WTC11 (cell line): ENCODE measurements at regions not wholly inside any gene's neighbourhood (a gene's known extent, or its start where the extent isn't known, plus 50 kb on each side); places are given as distances from the start of the nearest gene placed in this dataset.

ENCODE experiments used
- ATAC-seq: fragments of 200-7000 bp; cut with Tn5 transposase; 2 replicates; pipeline ENCODE4 v1.10.0; 2021; ENCODE audit warnings: mild to moderate bottlenecking, moderate library complexity
- CTCF ChIA-PET: fragments of 300-600 bp; sonication (Branson Sonifier 250); formaldehyde crosslinking; loops from one replicate; lab custom pipeline; 2021; ENCODE audit warnings: antibody characterized with exemption; lab: Charles Lee
- POLR2A ChIA-PET: fragments of 350-600 bp; sonication (Branson Sonifier 250); formaldehyde crosslinking; loops from one replicate; lab custom pipeline; 2021; ENCODE audit warnings: antibody characterized with exemption; lab: Charles Lee
- DNase-seq: peaks from one replicate; pipeline ENCODE4 v3.0.0; 2021; ENCODE audit warnings: low spot score
- H3K27ac Mint-ChIP-seq: 2 replicates; pipeline ENCODE4 v1.8.0; 2021; ENCODE audit warnings: mixed read lengths
- H3K27me3 Mint-ChIP-seq: 2 replicates; pipeline ENCODE4 v1.8.0; 2021; ENCODE audit warnings: low read depth, mild to moderate bottlenecking, moderate library complexity, mixed read lengths
- H3K36me3 Mint-ChIP-seq: 2 replicates; pipeline ENCODE4 v1.8.0; 2021; ENCODE audit warnings: mixed read lengths
- H3K4me1 Mint-ChIP-seq: 2 replicates; pipeline ENCODE4 v1.8.0; 2022; ENCODE audit warnings: mixed read lengths
- H3K4me3 Mint-ChIP-seq: 2 replicates; pipeline ENCODE4 v1.8.0; 2021; ENCODE audit warnings: mild to moderate bottlenecking, moderate library complexity, mixed read lengths
- H3K9me3 Mint-ChIP-seq: 2 replicates; pipeline ENCODE4 v1.8.0; 2021; ENCODE audit warnings: mixed read lengths
- ATF1 ChIP-seq: sonication (generic); formaldehyde crosslinking; IDR thresholded peaks from 2 replicates; pipeline ENCODE4 v1.8.1; 2023; ENCODE audit warnings: mild to moderate bottlenecking, moderate library complexity, missing genetic modification reagents
- ELF4 ChIP-seq: sonication (generic); formaldehyde crosslinking; IDR thresholded peaks from 2 replicates; pipeline ENCODE4 v1.8.1; 2022; ENCODE audit warnings: low read depth, mild to moderate bottlenecking, moderate library complexity, missing genetic modification reagents
- EMX1 ChIP-seq: fragments of 250-450 bp; sonication (Bioruptor Pico); IDR thresholded peaks from 2 replicates; pipeline ENCODE4 v1.8.0; 2021; ENCODE audit warnings: mild to moderate bottlenecking
- ESRRA ChIP-seq: sonication (generic); formaldehyde crosslinking; IDR thresholded peaks from 2 replicates; pipeline ENCODE4 v1.8.1; 2022; ENCODE audit warnings: mild to moderate bottlenecking, missing genetic modification reagents, borderline replicate concordance
- FOXK1 ChIP-seq: sonication (generic); formaldehyde crosslinking; IDR thresholded peaks from 2 replicates; pipeline ENCODE4 v1.8.0; 2022; ENCODE audit warnings: mild to moderate bottlenecking, moderate library complexity, missing genetic modification reagents
- HMGA2 ChIP-seq: fragments of 250-450 bp; sonication (Bioruptor Pico); IDR thresholded peaks from 2 replicates; pipeline ENCODE4 v1.4.0; 2021; ENCODE audit warnings: mild to moderate bottlenecking, moderate library complexity
- HMGXB4 ChIP-seq: sonication (generic); formaldehyde crosslinking; IDR thresholded peaks from 2 replicates; pipeline ENCODE4 v1.8.1; 2023; ENCODE audit warnings: mild to moderate bottlenecking, moderate library complexity, missing genetic modification reagents
- PREB ChIP-seq: sonication (generic); formaldehyde crosslinking; IDR thresholded peaks from 2 replicates; pipeline ENCODE4 v1.8.1; 2022; ENCODE audit warnings: mild to moderate bottlenecking, missing genetic modification reagents, moderate library complexity, borderline replicate concordance
- PRRX2 ChIP-seq: fragments of 250-450 bp; sonication (Bioruptor Pico); IDR thresholded peaks from 2 replicates; pipeline ENCODE4 v1.8.0; 2021; ENCODE audit warnings: mild to moderate bottlenecking
- SMAD4 ChIP-seq: sonication (generic); formaldehyde crosslinking; IDR thresholded peaks from 2 replicates; pipeline ENCODE4 v1.8.0; 2022; ENCODE audit warnings: mild to moderate bottlenecking, missing genetic modification reagents
- TCF7 ChIP-seq: sonication (generic); formaldehyde crosslinking; IDR thresholded peaks from 2 replicates; pipeline ENCODE4 v1.8.0; 2022; ENCODE audit warnings: mild to moderate bottlenecking, low read depth, missing genetic modification reagents, moderate library complexity
- ZBTB21 ChIP-seq: sonication (generic); formaldehyde crosslinking; IDR thresholded peaks from 2 replicates; pipeline ENCODE4 v1.8.1; 2023; ENCODE audit warnings: mild to moderate bottlenecking, missing genetic modification reagents, borderline replicate concordance
- ZNF416 ChIP-seq: fragments of 250-450 bp; sonication (Bioruptor Pico); IDR thresholded peaks from 2 replicates; pipeline ENCODE4 v1.9.0; 2021; ENCODE audit warnings: mild to moderate bottlenecking, inconsistent platforms
- ZNF512 ChIP-seq: sonication (generic); formaldehyde crosslinking; IDR thresholded peaks from 2 replicates; pipeline ENCODE4 v1.8.1; 2022; ENCODE audit warnings: missing genetic modification reagents, borderline replicate concordance
- ZNF532 ChIP-seq: fragments of 250-450 bp; sonication (Bioruptor Pico); IDR thresholded peaks from 2 replicates; pipeline ENCODE4 v1.9.0; 2021; ENCODE audit warnings: mild to moderate bottlenecking, borderline replicate concordance
- TF ChIP-seq, protein P1 (sequence below): sonication (generic); formaldehyde crosslinking; IDR thresholded peaks from 2 replicates; pipeline ENCODE4 v1.8.1; 2022; ENCODE audit warnings: mild to moderate bottlenecking, moderate library complexity, missing genetic modification reagents
- TF ChIP-seq, protein P2 (sequence below): fragments of 250-450 bp; sonication (Bioruptor Pico); IDR thresholded peaks from 2 replicates; pipeline ENCODE4 v1.9.0; 2021; ENCODE audit warnings: moderate library complexity, mild to moderate bottlenecking, inconsistent platforms, borderline replicate concordance
- TF ChIP-seq, protein P3 (sequence below): sonication (generic); formaldehyde crosslinking; IDR thresholded peaks from 2 replicates; pipeline ENCODE4 v1.8.1; 2022; ENCODE audit warnings: low read depth, missing genetic modification reagents, borderline replicate concordance
- TF ChIP-seq, protein P4 (sequence below): sonication (generic); formaldehyde crosslinking; conservative IDR thresholded peaks from 2 replicates; pipeline ENCODE4 v1.8.1; 2023; ENCODE audit warnings: mild to moderate bottlenecking, low read depth, missing genetic modification reagents, moderate library complexity
- TF ChIP-seq, protein P5 (sequence below): sonication (generic); formaldehyde crosslinking; IDR thresholded peaks from 2 replicates; pipeline ENCODE4 v1.8.1; 2023; ENCODE audit warnings: mild to moderate bottlenecking, missing genetic modification reagents

- H3K9me3 Mint-ChIP-seq = no peaks in the 10 kb centered on the region
- CTCF ChIA-PET = no interaction called here
- POLR2A ChIA-PET = no interaction called here
- H3K4me1 Mint-ChIP-seq = no peaks in the 10 kb centered on the region
- no peak for DNase-seq
- H3K4me3 Mint-ChIP-seq = no peak overlapping the region
- TF ChIP-seq ZNF532 (CRISPR knock-in tag) = no peak
- TF ChIP-seq ZBTB21 (CRISPR knock-in tag) = no peak
- no peak for TF ChIP-seq TCF7 (CRISPR knock-in tag)
- no peak for TF ChIP-seq EMX1 (CRISPR knock-in tag)
- TF ChIP-seq ZNF512 (CRISPR knock-in tag) = no peak
- TF ChIP-seq ZNF416 = no peak
- TF ChIP-seq ESRRA = no peak
- TF ChIP-seq HMGA2 = no peak
- TF ChIP-seq, protein P1, sequence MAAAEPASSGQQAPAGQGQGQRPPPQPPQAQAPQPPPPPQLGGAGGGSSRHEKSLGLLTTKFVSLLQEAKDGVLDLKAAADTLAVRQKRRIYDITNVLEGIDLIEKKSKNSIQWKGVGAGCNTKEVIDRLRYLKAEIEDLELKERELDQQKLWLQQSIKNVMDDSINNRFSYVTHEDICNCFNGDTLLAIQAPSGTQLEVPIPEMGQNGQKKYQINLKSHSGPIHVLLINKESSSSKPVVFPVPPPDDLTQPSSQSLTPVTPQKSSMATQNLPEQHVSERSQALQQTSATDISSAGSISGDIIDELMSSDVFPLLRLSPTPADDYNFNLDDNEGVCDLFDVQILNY = no peak
- TF ChIP-seq ELF4 (CRISPR knock-in tag) = no peak
- TF ChIP-seq HMGXB4 (CRISPR knock-in tag) = no peak
- no peak for TF ChIP-seq ATF1
- no peak for ATAC-seq
- no peaks in the 10 kb centered on the region for H3K36me3 Mint-ChIP-seq
- no peaks in the 10 kb centered on the region for H3K27me3 Mint-ChIP-seq
- no peak overlapping the region for H3K27ac Mint-ChIP-seq
Measured at GRCh38 chr4:135553213-135553612, 1351.6 kb upstream of the PABPC4L start.

DNA sequence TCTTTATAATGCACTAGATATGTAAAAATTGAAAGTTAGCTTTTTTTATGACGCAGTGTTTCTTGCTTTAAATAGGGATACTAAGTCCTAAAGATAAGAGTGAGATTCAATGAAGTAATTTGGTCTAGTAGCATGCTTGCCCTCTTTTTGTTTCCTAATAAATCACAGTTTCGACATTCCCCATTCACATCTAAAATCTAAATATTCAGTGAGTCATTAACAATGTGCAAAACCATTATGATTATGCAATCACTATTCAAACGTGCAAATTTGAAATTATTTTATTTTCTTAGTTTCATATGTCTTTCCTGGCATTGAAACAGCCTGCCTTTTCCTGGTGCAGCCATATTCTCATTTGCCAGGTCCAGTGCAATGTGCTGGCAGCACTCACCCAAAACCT is 1350.5 kb upstream of the PABPC4L start:
- ATAC-seq = no peak
- POLR2A ChIA-PET = no interaction called here
- CTCF ChIA-PET = no interaction called here
- Mint-ChIP-seq H3K9me3 (no peaks in the 10 kb centered on the region), H3K4me1 (no peaks in the 10 kb centered on the region), H3K27me3 (no peaks in the 10 kb centered on the region), H3K36me3 (no peaks in the 10 kb centered on the region), H3K4me3 (no peak overlapping the region), H3K27ac (no peak overlapping the region)
- DNase-seq = no peak
- TF ChIP-seq FOXK1 (CRISPR knock-in tag) = no peak
- TF ChIP-seq, protein P2, sequence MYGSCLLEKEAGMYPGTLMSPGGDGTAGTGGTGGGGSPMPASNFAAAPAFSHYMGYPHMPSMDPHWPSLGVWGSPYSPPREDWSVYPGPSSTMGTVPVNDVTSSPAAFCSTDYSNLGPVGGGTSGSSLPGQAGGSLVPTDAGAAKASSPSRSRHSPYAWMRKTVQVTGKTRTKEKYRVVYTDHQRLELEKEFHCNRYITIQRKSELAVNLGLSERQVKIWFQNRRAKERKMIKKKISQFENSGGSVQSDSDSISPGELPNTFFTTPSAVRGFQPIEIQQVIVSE (CRISPR knock-in tag) = no peak
- TF ChIP-seq, protein P3, sequence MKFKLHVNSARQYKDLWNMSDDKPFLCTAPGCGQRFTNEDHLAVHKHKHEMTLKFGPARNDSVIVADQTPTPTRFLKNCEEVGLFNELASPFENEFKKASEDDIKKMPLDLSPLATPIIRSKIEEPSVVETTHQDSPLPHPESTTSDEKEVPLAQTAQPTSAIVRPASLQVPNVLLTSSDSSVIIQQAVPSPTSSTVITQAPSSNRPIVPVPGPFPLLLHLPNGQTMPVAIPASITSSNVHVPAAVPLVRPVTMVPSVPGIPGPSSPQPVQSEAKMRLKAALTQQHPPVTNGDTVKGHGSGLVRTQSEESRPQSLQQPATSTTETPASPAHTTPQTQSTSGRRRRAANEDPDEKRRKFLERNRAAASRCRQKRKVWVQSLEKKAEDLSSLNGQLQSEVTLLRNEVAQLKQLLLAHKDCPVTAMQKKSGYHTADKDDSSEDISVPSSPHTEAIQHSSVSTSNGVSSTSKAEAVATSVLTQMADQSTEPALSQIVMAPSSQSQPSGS (CRISPR knock-in tag) = no peak
- TF ChIP-seq, protein P4, sequence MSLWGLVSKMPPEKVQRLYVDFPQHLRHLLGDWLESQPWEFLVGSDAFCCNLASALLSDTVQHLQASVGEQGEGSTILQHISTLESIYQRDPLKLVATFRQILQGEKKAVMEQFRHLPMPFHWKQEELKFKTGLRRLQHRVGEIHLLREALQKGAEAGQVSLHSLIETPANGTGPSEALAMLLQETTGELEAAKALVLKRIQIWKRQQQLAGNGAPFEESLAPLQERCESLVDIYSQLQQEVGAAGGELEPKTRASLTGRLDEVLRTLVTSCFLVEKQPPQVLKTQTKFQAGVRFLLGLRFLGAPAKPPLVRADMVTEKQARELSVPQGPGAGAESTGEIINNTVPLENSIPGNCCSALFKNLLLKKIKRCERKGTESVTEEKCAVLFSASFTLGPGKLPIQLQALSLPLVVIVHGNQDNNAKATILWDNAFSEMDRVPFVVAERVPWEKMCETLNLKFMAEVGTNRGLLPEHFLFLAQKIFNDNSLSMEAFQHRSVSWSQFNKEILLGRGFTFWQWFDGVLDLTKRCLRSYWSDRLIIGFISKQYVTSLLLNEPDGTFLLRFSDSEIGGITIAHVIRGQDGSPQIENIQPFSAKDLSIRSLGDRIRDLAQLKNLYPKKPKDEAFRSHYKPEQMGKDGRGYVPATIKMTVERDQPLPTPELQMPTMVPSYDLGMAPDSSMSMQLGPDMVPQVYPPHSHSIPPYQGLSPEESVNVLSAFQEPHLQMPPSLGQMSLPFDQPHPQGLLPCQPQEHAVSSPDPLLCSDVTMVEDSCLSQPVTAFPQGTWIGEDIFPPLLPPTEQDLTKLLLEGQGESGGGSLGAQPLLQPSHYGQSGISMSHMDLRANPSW (CRISPR knock-in tag) = no peak
- no peak for TF ChIP-seq SMAD4 (CRISPR knock-in tag)
- no peak for TF ChIP-seq PREB
- no peak for TF ChIP-seq PRRX2 (CRISPR knock-in tag)
- TF ChIP-seq, protein P5, sequence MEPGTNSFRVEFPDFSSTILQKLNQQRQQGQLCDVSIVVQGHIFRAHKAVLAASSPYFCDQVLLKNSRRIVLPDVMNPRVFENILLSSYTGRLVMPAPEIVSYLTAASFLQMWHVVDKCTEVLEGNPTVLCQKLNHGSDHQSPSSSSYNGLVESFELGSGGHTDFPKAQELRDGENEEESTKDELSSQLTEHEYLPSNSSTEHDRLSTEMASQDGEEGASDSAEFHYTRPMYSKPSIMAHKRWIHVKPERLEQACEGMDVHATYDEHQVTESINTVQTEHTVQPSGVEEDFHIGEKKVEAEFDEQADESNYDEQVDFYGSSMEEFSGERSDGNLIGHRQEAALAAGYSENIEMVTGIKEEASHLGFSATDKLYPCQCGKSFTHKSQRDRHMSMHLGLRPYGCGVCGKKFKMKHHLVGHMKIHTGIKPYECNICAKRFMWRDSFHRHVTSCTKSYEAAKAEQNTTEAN (CRISPR knock-in tag) = no peak
